Inferior parietal cortex (tissue), 1 donor: ENCODE measurements at regions not wholly inside any gene's neighbourhood (a gene's known extent, or its start where the extent isn't known, plus 50 kb on each side); places are given as distances from the start of the nearest gene placed in this dataset.
"Not testable (repeated sequence)": the region's sequence is repeated elsewhere in the genome, so short reads cannot be mapped to it uniquely, and the experiment has no call there.

Experiments used
- DNase-seq: peaks from one replicate; pipeline ENCODE4 v3.0.0-alpha.2; 2016; ENCODE audit errors: extremely low spot score

- DNase-seq = no peak
Measured at GRCh38 chr3:17836919-17837318, 94.5 kb upstream of the TBC1D5 start.

- no peak for DNase-seq
Measured at GRCh38 chr3:17836092-17836491, 93.7 kb upstream of the TBC1D5 start.

GRCh38 chr3:17833786-17834559 is 91.5 kb upstream of the TBC1D5 start:
- DNase-seq = no peak

- DNase-seq = no peak
Measured at GRCh38 chr3:17832016-17832415, 89.6 kb upstream of the TBC1D5 start.

GRCh38 chr3:17831366-17831765 is 88.9 kb upstream of the TBC1D5 start:
- DNase-seq = no peak

- no peak for DNase-seq
Measured at GRCh38 chr3:17830788-17831187, 88.4 kb upstream of the TBC1D5 start.

GRCh38 chr3:17828388-17828787 is 86.0 kb upstream of the TBC1D5 start:
- no peak for DNase-seq

- no peak for DNase-seq
Measured at GRCh38 chr3:17825298-17825697, 82.9 kb upstream of the TBC1D5 start.

- DNase-seq = no peak
Measured at GRCh38 chr3:17823816-17824215, 81.4 kb upstream of the TBC1D5 start.

- no peak for DNase-seq
Measured at GRCh38 chr3:17823036-17823435, 80.6 kb upstream of the TBC1D5 start.

GRCh38 chr3:17820704-17821103 is 78.3 kb upstream of the TBC1D5 start:
- DNase-seq = no peak

- no peak for DNase-seq
Measured at GRCh38 chr3:17820275-17820674, 77.8 kb upstream of the TBC1D5 start.

GRCh38 chr3:17817973-17818372 is 75.5 kb upstream of the TBC1D5 start:
- not testable (repeated sequence) for DNase-seq

- DNase-seq = no peak
Measured at GRCh38 chr3:17817545-17817944, 75.1 kb upstream of the TBC1D5 start.

- not testable (repeated sequence) for DNase-seq
Measured at GRCh38 chr3:17816839-17817238, 74.4 kb upstream of the TBC1D5 start.

GRCh38 chr3:17812328-17812727 is 69.9 kb upstream of the TBC1D5 start:
- not testable (repeated sequence) for DNase-seq

GRCh38 chr3:17811646-17812045 is 69.2 kb upstream of the TBC1D5 start:
- no peak for DNase-seq

- DNase-seq = no peak
Measured at GRCh38 chr3:17810759-17811158, 68.3 kb upstream of the TBC1D5 start.

- DNase-seq = no peak
Measured at GRCh38 chr3:17808994-17809393, 66.6 kb upstream of the TBC1D5 start.

- no peak for DNase-seq
Measured at GRCh38 chr3:17806876-17807275, 64.4 kb upstream of the TBC1D5 start.

- no peak for DNase-seq
Measured at GRCh38 chr3:17806201-17806600, 63.8 kb upstream of the TBC1D5 start.

- DNase-seq = no peak
Measured at GRCh38 chr3:17805461-17805940, 63.1 kb upstream of the TBC1D5 start.

GRCh38 chr3:17802950-17803349 is 60.5 kb upstream of the TBC1D5 start:
- no peak for DNase-seq

- DNase-seq = no peak
Measured at GRCh38 chr3:17801131-17801530, 58.7 kb upstream of the TBC1D5 start.
